Lower leg skin (tissue), 3 donors: ENCODE measurements at regions not wholly inside any gene's neighbourhood (a gene's known extent, or its start where the extent isn't known, plus 50 kb on each side); places are given as distances from the start of the nearest gene placed in this dataset.

Source experiments
- CTCF ChIP-seq, 3 donors: fragments of 450-650 bp; IDR thresholded peaks; one replicate each; pipeline ENCODE4 v1.5.1; 2016; ENCODE audit warnings: antibody characterized with exemption in 3 of 3, mild to moderate bottlenecking in 3 of 3, moderate library complexity in 2 of 3
- POLR2A ChIP-seq, 2 donors: fragments of 450-650 bp; IDR thresholded peaks; one replicate each; pipeline ENCODE4 v1.6.1; 2016 to 2017; ENCODE audit warnings: antibody characterized with exemption in 2 of 2, mild to moderate bottlenecking in 1 of 2, moderate library complexity in 1 of 2

- no peak for TF ChIP-seq CTCF (IDR thresholded peaks at IDR 0.05)
- TF ChIP-seq POLR2A (IDR thresholded peaks at IDR 0.05) = no peak
Observed at GRCh38 chr5:143751342-143751741, 60.6 kb upstream of the HMHB1 start.
